GM18907 (cell line): ENCODE measurements at regions not wholly inside any gene's neighbourhood (a gene's known extent, or its start where the extent isn't known, plus 50 kb on each side); places are given as distances from the start of the nearest gene placed in this dataset.
"Not testable (repeated sequence)": the region's sequence is repeated elsewhere in the genome, so short reads cannot be mapped to it uniquely, and the experiment has no call there.

Source experiments
- ATAC-seq: cut with Tn5 transposase; IDR thresholded peaks from one replicate; pipeline ENCODE4 v1.9.1; 2021; ENCODE audit warnings: mild to moderate bottlenecking, moderate library complexity; ENCODE audit not compliant: unreplicated experiment

GRCh38 chr17:77288115-77288619, 147.4 kb downstream of the SEC14L1 start:
- no peak for ATAC-seq

- not testable (repeated sequence) for ATAC-seq
Observed at GRCh38 chr17:77290759-77291558, 150.2 kb downstream of the SEC14L1 start.

- no peak for ATAC-seq
Observed at GRCh38 chr17:77291591-77292386, 151.0 kb downstream of the SEC14L1 start.

GRCh38 chr17:77294761-77295160, 154.0 kb downstream of the SEC14L1 start:
- ATAC-seq: no peak

- no peak for ATAC-seq
Observed at GRCh38 chr17:77295241-77295853, 154.6 kb downstream of the SEC14L1 start.

GRCh38 chr17:77296769-77297409, 156.1 kb downstream of the SEC14L1 start:
- ATAC-seq: no peak

DNA sequence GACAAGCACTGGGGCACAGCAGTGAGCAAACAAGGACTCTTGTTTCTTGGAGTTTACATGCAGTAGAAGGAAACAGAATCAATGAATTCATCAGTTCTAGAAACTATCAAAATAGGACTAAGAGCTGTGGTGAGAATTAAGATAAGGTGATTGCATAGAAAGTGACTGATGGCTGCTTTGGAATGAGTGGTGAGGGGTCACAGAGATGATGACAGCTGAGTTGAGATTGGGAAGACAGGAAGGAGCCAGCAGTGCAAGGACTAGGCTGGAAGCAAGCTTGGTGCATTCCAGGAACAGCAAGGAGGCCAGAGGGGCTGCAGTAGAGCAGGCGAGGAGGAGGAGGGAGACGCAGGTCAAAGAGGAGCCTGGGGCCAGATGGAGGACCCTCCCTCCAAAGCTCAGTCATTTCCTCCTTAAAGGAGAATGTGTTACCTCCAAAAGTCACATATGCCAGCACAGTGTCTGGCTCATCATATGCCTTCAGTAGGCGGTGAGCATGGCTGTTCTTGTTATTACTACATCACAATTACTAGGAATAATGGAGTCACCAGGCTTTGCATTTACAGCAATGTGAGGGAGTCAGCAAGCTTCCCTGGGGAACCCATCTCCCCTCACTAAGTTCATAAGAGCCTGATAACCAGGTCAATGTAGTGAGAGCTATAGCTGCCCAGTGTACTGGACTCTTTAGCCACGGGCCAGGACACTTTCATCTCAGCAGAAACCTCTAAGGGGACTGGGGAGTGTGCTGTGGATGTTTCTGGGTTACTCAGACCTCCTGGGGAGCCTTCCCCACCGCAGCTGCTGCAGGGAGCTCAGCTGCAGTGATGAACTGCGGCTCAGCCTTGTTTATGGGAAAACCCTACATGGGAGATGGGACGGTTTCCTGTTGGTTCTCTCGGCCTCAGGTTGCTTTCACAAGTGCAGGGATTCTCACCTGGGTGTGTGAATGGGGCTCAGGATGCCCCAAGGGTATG, 157.2 kb downstream of the SEC14L1 start:
- ATAC-seq: no peak

- no peak for ATAC-seq
Observed at GRCh38 chr17:77298811-77299210, 158.0 kb downstream of the SEC14L1 start.

DNA sequence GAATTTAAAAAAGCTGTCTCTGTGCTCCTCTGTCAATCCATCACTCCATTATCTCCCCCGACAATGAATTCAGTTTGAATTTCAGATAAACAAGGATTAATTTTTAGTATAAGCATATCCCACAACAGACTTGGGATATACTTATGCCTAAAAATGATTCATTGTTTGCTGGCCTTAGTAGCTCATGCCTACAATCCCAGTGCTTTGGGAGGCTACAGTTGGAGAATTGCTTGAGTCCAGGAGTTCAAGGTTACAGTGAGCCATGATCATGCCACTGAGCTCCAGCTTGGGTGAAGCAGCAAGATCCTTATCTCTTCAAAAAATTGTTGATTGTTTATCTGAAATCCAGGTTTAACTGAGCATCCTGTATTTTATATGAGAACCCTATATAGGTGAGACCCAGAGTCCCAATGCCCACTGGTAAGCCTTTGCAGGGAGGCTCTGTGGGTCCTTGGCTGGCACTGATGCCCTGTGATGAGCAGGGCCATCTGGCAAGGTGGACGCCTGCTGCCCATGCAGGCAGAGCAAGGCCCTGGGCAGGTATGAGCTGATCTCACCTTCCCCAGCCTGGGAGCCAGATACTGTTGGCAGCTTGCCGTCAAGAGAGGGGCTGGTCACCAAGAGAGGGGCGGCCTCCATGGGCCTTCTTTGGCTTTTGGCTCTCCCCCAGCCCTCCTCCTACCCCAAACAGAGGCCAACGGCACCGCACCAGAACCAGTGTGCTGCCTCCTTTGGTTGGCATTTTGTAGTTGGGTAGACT, 158.7 kb downstream of the SEC14L1 start:
- no peak for ATAC-seq

- ATAC-seq: no peak
Observed at GRCh38 chr17:77300016-77300686, 159.4 kb downstream of the SEC14L1 start.

DNA sequence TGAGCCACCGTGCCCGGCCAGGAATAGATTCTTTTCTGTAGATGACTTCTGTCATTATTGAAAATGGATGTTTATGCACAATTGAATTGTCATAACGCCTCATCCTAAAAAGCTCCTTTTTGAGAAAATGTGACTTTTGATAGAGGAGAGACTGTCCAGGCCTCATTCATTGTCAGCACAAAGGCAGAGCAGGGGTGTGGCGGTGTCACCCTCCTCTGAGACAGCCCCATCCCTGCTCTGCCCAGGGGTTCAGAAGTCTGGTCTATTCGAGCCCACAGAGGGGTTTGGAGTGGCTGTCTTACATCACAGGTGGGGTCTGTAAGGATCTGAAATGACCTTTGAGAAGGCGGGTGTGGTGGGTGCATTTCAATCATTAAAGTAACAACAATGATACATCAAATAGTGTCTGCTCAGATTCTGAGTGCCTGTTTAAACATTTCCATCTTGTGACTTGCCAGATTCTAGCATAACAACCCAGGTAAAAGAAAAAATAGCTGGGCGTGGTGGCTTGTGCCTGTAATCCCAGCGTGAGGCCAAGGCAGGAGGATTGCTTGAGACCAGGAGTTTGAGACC, 161.0 kb downstream of the SEC14L1 start:
- no peak for ATAC-seq

DNA sequence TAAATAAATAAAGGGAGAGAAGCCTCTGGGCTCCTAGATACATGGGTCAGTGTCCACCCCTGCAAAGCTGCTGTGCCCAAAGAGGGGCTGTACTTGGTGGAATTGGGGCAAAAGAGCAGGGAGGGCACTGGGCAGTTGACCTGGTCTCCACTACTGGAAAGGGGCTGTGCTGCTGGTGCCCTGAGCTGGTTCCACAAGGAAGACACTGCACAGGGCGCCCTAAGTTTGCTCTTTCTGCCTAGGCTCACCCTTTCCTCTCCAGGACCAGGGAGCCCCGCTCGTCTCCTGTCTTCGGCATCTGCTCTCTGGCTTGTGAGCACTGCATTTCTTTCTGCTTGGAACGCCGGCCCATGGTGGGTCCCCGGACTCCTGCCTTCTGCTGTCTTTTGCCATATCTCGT, 161.9 kb downstream of the SEC14L1 start:
- no peak for ATAC-seq

DNA sequence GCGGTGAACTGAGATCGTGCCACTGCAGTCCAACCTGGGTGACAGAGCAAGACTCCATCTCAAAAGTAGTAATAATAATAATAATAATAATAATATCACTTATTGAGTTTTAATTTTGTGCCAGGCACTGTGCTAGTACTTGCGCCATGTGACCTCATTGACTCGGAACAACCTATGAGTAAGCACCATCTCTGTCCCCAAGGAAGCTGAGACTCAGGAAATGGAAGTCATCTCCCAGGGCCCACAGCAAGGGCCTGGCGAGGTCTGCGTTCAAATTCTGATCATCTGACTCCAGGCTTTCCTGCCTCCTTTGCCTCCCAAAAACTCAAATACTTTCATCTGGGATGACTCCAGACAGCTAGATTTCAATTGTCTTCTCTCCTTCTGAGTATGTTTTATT, 162.9 kb downstream of the SEC14L1 start:
- no peak for ATAC-seq

GRCh38 chr17:77304051-77304745, 163.4 kb downstream of the SEC14L1 start:
- ATAC-seq: no peak

DNA sequence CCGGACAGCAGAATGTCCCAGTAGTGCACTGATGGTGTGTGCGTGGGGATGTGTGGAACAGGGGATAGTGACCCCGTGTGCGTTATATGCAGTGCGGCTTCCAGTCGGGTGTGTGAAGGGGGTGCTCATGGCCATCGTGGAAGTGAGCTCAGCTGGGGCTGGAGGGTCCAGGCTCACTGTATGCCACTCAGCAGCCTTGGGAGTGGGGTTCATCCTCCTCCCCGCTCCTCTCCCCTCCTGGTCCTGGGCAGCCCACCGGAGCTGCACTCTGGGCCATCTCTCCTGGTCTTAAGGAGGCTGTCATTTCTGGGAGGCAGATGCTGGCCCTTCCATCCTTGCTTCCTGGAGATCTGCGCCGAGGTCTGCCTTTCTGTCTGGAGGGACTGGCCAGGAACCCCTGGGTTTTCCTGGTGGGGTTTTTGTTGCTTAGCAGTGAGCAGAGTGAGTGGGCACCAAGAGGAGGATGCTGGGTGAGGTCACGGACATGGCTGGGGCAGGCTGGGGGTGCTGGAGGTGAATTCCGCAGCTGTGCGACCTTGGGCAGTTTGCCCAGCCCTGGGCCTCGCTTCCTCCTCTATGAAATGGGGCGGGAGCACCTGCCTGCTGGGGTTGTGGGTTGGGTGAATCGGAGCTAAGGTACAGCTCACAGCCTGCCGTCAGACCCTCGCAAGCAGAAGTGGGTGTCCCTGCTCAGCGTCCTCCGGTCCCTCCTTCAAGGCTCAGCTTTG, 164.1 kb downstream of the SEC14L1 start:
- ATAC-seq: no peak

DNA sequence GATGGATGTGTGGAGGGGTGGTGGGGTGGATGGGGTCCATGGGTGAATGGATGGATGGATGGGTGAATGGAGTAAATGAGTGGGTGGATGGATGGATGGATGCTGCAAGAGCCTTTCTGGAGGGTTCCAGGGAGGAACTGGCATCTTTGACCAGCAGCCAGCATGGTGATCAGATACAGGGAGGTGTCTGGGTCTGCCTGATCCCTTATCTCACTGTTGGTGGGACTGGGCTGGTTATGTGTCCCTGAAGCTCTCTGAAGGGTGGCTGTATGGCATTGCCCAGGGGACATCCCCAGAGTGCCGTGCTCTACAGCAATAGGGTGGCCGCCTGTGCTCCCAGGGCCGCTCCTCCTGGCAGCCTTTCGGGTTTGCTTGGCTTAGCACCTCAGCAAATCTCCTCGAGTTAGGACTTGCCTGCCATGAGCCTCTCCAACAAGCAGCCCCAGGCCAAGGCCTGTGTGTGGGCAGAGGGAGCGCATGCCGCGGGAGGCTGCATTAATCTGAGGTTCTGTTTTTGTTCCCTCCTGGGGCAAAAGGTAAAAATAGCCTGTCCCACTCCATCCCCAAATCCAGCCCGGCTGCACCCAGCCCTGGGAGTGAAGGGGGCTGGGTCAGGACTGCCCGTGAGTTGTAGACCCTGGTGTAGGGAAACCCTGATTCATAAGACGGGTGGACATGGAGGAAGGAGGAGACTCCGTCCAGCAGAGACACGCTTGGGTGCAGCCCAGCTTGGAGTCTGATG, 165.4 kb downstream of the SEC14L1 start:
- ATAC-seq: no peak
